GM19328 (cell line): ENCODE measurements at regions not wholly inside any gene's neighbourhood (a gene's known extent, or its start where the extent isn't known, plus 50 kb on each side); places are given as distances from the start of the nearest gene placed in this dataset.

Experiments used
- ATAC-seq: cut with Tn5 transposase; IDR thresholded peaks from one replicate; pipeline ENCODE4 v1.9.1; 2021; ENCODE audit warnings: mild to moderate bottlenecking, moderate library complexity; ENCODE audit not compliant: unreplicated experiment

GRCh38 chr1:38097284-38097898, 50.8 kb upstream of the POU3F1 start:
- no peak for ATAC-seq
